ENCODE measurements at regions not wholly inside any gene's neighbourhood (a gene's known extent, or its start where the extent isn't known, plus 50 kb on each side); places are given as distances from the start of the nearest gene placed in this dataset.

DNA sequence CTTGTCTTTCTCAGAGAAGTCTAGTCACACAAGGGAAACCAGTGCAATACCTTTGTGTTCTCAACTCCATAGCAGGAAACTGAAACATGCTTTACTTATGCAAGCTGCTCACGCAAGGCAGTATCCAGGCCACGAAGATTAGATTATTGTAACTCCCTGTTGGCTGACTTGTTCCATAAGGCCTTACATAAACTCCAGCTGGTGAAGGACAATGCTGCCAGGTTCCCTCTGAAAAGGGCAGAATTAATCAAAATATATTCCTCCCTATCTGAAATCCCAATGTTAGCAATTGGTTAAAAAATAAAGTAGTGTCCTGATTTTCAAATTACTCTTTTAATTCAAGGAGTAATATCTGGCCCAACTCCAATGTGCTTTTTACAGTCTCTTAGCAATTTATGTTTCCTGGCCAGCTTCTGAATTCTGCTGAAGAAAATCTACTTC is 966.6 kb downstream of the HACE1 start:
- TF ChIP-seq, protein P1, sequence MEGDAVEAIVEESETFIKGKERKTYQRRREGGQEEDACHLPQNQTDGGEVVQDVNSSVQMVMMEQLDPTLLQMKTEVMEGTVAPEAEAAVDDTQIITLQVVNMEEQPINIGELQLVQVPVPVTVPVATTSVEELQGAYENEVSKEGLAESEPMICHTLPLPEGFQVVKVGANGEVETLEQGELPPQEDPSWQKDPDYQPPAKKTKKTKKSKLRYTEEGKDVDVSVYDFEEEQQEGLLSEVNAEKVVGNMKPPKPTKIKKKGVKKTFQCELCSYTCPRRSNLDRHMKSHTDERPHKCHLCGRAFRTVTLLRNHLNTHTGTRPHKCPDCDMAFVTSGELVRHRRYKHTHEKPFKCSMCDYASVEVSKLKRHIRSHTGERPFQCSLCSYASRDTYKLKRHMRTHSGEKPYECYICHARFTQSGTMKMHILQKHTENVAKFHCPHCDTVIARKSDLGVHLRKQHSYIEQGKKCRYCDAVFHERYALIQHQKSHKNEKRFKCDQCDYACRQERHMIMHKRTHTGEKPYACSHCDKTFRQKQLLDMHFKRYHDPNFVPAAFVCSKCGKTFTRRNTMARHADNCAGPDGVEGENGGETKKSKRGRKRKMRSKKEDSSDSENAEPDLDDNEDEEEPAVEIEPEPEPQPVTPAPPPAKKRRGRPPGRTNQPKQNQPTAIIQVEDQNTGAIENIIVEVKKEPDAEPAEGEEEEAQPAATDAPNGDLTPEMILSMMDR (conservative IDR thresholded peaks at IDR 0.05 in 1 of 2, IDR thresholded peaks at IDR 0.05 in 1 of 2; ENCODE audit: extremely low read depth in 1 of 2, insufficient read depth in 1 of 2, low read depth in 1 of 2, low read length in 2 of 2) = no peak
- no peak for TF ChIP-seq EZH2 (IDR thresholded peaks at IDR 0.05; ENCODE audit: borderline replicate concordance, low read length)
